Limb (tissue), 2 donors: ENCODE measurements at regions not wholly inside any gene's neighbourhood (a gene's known extent, or its start where the extent isn't known, plus 50 kb on each side); places are given as distances from the start of the nearest gene placed in this dataset.
A peak's percentile ranks its signal among the peaks of the same experiment; 100 is the strongest.

Experiments
- DNase-seq, 2 donors: peaks; one replicate each; pipeline ENCODE4 v3.0.0-alpha.2; 2016; ENCODE audit errors: extremely low spot score in 2 of 2

DNA sequence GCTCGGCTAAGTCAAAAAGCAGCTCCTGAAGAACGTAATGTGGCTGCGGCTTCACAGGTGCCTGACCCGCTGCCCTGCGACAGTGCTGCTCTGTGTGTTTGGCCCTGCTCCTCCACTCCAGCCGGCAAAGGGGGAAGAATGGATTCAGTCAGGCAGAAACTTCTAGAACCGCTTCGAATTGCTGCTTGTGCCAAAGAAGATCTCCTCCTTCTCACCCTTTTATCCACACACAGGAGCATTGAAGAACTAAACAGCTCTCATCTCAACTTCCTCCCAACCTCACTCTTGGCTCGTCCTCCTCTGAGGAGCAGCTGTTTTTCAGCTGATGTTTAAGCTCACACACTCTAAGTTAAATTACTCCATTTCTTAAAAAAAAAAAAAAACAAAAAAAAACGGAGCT, 651.4 kb downstream of the INHBA start:
- peak; percentile 51 to 62 for DNase-seq

DNA sequence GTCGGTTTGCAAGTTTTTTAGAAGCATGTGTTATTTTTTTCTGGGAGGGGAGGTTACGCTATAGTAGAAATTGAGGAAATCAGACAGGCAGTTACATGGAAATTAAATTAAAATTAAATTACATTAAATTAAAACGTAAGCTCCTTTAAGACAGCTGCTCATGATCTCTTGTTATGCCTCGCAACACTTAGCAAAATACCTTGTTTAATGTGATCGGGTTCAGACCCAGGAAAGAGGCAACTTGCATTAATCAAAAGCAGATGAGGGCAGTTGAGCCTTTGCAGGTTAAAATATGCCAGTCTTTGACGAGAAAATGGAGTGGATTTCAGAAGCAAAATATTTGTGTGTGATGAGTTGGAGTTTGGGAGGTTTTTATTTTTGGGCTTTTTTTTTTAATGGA, 651.8 kb downstream of the INHBA start:
- DNase-seq, result no peak

DNA sequence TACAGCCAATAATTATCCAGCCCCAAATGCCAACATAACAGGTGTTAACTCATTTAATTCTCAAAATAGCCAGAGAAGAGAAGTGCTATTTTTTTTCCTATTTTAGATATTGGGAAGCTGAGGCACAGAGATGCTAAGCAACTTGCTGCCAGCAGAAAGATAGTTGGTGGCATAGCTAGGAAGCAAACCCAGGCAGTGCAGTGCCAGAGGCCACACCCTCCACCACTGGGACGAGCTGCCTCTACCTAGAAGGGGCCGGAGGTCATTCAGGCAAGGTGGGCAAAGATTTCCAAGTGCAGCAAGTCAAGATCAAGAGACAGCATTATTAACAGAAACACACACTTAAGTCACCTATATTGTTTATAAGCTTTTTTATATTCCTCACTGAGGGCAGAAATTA, 654.1 kb downstream of the INHBA start:
- no peak for DNase-seq

DNA sequence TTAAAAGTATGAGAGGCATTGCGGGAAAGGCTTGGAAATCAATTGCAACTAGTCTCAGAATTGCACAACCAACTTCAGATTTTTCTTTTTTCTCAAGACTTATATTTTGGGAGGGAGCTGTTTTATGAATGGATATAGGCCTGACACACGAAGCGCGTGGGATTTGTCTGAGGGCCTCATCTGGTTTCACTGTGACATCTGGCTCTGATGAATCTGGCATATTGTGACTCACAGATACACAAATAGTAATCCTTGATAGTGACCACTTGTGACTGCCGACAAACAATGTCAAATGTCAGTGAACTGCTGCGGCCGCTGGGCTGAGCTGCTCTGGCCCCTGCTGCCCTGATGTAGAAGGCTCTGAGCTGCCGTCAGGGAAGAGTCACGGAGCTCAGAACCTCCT, 655.1 kb downstream of the INHBA start:
- no peak for DNase-seq

GRCh38 chr7:41047211-41047610, 655.7 kb downstream of the INHBA start:
- DNase-seq, result no peak

- DNase-seq, result no peak
Measured at GRCh38 chr7:41046776-41047175, 656.1 kb downstream of the INHBA start.

- DNase-seq, result no peak
Measured at GRCh38 chr7:41046221-41046761, 656.6 kb downstream of the INHBA start.

DNA sequence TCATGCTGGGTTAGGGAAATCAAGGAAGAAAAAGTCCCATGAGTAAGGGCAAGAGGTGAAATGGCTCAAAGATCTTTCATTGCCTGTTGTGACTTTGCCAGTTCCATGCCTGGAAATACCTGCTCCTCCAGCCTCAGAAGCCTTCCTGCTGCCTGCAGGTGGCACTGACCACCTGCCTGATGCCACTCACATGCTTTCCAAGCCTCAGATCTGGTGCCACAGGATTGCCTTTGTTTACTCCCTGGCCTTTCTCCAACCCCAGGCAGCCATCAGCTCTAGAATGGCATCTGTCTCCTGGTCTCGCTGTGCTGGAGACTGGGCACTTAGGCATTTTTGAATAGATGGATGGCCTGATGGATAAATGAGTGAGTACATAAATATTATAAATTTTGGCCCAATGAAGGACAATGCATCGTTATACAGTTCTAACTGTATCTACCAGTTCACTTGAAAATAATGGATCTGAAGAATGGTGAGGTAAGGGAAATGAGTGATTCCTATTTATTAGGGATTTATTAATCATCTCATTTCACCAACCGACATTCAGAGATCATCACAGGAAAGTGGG, 657.2 kb downstream of the INHBA start:
- no peak for DNase-seq

- no peak for DNase-seq
Measured at GRCh38 chr7:41039981-41040380, 662.9 kb downstream of the INHBA start.

GRCh38 chr7:41039386-41039953, 663.4 kb downstream of the INHBA start:
- no peak for DNase-seq

GRCh38 chr7:41038211-41038610, 664.7 kb downstream of the INHBA start:
- no peak for DNase-seq

GRCh38 chr7:41037691-41038090, 665.2 kb downstream of the INHBA start:
- peak in 1 of 2 donors; percentile 50 for DNase-seq

GRCh38 chr7:41035794-41036193, 667.1 kb downstream of the INHBA start:
- DNase-seq, result no peak

- DNase-seq, result no peak
Measured at GRCh38 chr7:41033500-41033899, 669.4 kb downstream of the INHBA start.

- no peak for DNase-seq
Measured at GRCh38 chr7:41030673-41031072, 672.2 kb downstream of the INHBA start.

DNA sequence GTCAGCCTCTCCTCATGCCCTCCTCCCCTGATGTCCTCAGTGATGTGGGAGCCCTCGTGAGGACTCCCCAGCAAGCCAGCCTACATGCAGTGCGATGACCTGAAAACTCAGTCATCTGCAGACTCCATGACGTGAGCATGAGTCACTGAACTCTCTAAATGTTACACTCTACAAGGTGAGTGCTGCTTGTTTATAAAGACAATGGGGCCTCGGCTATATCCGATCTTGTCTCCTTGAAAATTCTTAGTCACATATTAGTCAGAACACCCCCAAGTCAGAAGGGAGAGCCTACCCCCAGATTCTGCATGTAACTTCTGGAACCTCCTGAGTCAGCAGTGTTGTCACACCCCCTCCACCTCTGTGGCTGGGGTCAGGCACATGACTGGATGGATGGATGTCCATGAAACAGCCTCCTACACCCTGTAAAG, 673.8 kb downstream of the INHBA start:
- DNase-seq, result no peak

GRCh38 chr7:41028580-41028979, 674.3 kb downstream of the INHBA start:
- DNase-seq, result no peak

- DNase-seq, result no peak
Measured at GRCh38 chr7:41027428-41028115, 675.3 kb downstream of the INHBA start.

GRCh38 chr7:41024126-41024525, 678.8 kb downstream of the INHBA start:
- no peak for DNase-seq

GRCh38 chr7:41020056-41020455, 682.8 kb downstream of the INHBA start:
- DNase-seq, result no peak

DNA sequence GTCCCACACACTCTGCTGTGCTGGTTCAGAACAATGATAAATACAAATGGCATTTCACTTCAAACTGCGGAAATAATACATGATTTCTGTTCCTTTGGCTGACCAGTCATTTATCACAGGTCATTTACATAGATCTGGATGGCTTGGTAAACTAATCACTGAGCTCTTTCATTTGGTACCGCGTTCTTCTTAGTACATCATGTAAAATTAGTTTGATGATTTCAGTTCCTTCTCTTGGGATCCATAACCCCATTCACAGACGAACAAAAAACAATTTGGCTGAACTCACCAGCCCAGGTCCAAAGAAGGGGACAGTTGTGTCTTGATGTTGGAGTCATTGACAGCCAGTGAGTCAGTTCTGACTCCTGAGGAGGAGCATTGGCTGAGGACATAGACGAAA, 689.8 kb downstream of the INHBA start:
- no peak for DNase-seq

DNA sequence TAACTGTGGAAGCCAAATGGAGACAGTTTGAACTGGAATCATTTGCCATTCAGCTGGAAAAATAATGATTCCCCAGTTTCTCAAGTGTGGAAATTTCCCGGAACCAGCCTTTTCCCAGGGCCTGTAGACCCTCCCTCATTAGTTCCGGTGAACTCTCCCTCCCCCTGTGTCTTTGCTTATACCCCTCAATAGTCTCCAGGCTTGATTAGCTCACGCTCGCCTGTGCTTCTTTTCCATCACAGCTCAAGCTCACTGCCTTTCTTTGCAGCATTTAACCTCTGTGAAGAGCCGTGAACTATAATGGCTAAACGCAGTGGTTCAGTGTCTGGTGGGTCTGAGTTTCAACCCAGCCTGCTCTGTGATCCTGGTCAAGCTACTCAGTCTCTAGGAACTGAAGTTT, 690.8 kb downstream of the INHBA start:
- no peak for DNase-seq

DNA sequence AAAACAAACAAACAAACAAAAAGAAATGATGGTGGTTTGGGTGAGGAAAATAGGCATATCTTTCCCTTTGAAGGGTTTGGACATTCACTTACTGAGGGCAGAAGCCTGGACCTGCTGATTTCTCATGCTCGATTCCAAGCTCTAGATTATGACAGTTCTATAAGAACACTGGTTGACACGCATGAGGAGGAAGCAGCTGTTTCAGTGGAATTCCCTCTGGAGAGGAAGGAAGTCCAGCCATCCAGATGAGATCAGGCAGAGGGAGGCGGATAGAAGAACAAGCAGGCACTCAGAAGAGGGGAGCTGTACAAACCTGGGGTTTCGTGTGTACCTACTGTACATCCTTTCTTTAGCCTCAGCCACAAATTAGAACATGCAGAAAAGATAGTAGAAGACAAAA, 691.9 kb downstream of the INHBA start:
- DNase-seq, result peak in 1 of 2 donors; percentile 42
